HG02763 (cell line): ENCODE measurements at regions not wholly inside any gene's neighbourhood (a gene's known extent, or its start where the extent isn't known, plus 50 kb on each side); places are given as distances from the start of the nearest gene placed in this dataset.
"Not testable (repeated sequence)": the region's sequence is repeated elsewhere in the genome, so short reads cannot be mapped to it uniquely, and the experiment has no call there.

Experiments
- ATAC-seq: cut with Tn5 transposase; IDR thresholded peaks from one replicate; pipeline ENCODE4 v1.9.1; 2021; ENCODE audit warnings: mild to moderate bottlenecking, moderate library complexity; ENCODE audit not compliant: unreplicated experiment

GRCh38 chr1:193456811-193457280 is 270.4 kb upstream of the B3GALT2 start:
- peak; percentile 74 for ATAC-seq

GRCh38 chr1:193451606-193452005 is 265.2 kb upstream of the B3GALT2 start:
- ATAC-seq = no peak

GRCh38 chr1:193451001-193451400 is 264.6 kb upstream of the B3GALT2 start:
- no peak for ATAC-seq

- peak; percentile 83 for ATAC-seq
Measured at GRCh38 chr1:193448682-193449461, 262.5 kb upstream of the B3GALT2 start.

GRCh38 chr1:193443886-193444285 is 257.5 kb upstream of the B3GALT2 start:
- ATAC-seq = no peak

GRCh38 chr1:193438771-193439170 is 252.4 kb upstream of the B3GALT2 start:
- peak; percentile 56 for ATAC-seq

- no peak for ATAC-seq
Measured at GRCh38 chr1:193438312-193438711, 251.9 kb upstream of the B3GALT2 start.

GRCh38 chr1:193437785-193438184 is 251.4 kb upstream of the B3GALT2 start:
- peak; percentile 89 for ATAC-seq

GRCh38 chr1:193437333-193437732 is 250.9 kb upstream of the B3GALT2 start:
- not testable (repeated sequence) for ATAC-seq

GRCh38 chr1:193435781-193436180 is 249.4 kb upstream of the B3GALT2 start:
- no peak for ATAC-seq

GRCh38 chr1:193434319-193434718 is 247.9 kb upstream of the B3GALT2 start:
- ATAC-seq = no peak

GRCh38 chr1:193433599-193433998 is 247.2 kb upstream of the B3GALT2 start:
- ATAC-seq = no peak

GRCh38 chr1:193432979-193433587 is 246.7 kb upstream of the B3GALT2 start:
- ATAC-seq = no peak

- no peak for ATAC-seq
Measured at GRCh38 chr1:193431265-193431977, 245.0 kb upstream of the B3GALT2 start.

GRCh38 chr1:193427524-193427923 is 241.1 kb upstream of the B3GALT2 start:
- ATAC-seq = no peak

- no peak for ATAC-seq
Measured at GRCh38 chr1:193426061-193426460, 239.6 kb upstream of the B3GALT2 start.

- ATAC-seq = no peak
Measured at GRCh38 chr1:193421487-193421886, 235.1 kb upstream of the B3GALT2 start.

GRCh38 chr1:193419295-193419694 is 232.9 kb upstream of the B3GALT2 start:
- ATAC-seq = no peak

- no peak for ATAC-seq
Measured at GRCh38 chr1:193418745-193419058, 232.3 kb upstream of the B3GALT2 start.

- ATAC-seq = no peak
Measured at GRCh38 chr1:193417945-193418744, 231.7 kb upstream of the B3GALT2 start.

GRCh38 chr1:193417403-193417802 is 231.0 kb upstream of the B3GALT2 start:
- no peak for ATAC-seq
